ENCODE measurements at regions not wholly inside any gene's neighbourhood (a gene's known extent, or its start where the extent isn't known, plus 50 kb on each side); places are given as distances from the start of the nearest gene placed in this dataset.
"Not testable (repeated sequence)": the region's sequence is repeated elsewhere in the genome, so short reads cannot be mapped to it uniquely, and the experiment has no call there.

- FAIRE-seq (no peak), DNase-seq (ENCODE audit: extremely low spot score, insufficient read length, low read depth) (no peak)
These were observed 341.5 kb upstream of the NPVF start for GRCh38 chr7:25569765-25570164.

- no peak for DNase-seq (ENCODE audit: extremely low spot score, insufficient read length, low read depth)
- FAIRE-seq = no peak
These were observed 344.1 kb upstream of the NPVF start for GRCh38 chr7:25572423-25572822.

GRCh38 chr7:25574828-25575227 lies 346.5 kb upstream of the NPVF start:
- DNase-seq (ENCODE audit: extremely low spot score, insufficient read length, low read depth) (no peak), FAIRE-seq (no peak)

- no peak for FAIRE-seq
- no peak for DNase-seq (ENCODE audit: extremely low spot score, insufficient read length, low read depth)
These were observed 347.3 kb upstream of the NPVF start for GRCh38 chr7:25575634-25576033.

GRCh38 chr7:25578991-25579777 lies 350.9 kb upstream of the NPVF start:
- no peak for DNase-seq (ENCODE audit: extremely low spot score, insufficient read length, low read depth)
- no peak for FAIRE-seq

GRCh38 chr7:25579778-25580075 lies 351.4 kb upstream of the NPVF start:
- FAIRE-seq (no peak), DNase-seq (ENCODE audit: extremely low spot score, insufficient read length, low read depth) (no peak)

GRCh38 chr7:25580141-25580540 lies 351.9 kb upstream of the NPVF start:
- DNase-seq (ENCODE audit: extremely low spot score, insufficient read length, low read depth) (no peak), FAIRE-seq (no peak)

GRCh38 chr7:25583621-25584020 lies 355.3 kb upstream of the NPVF start:
- no peak for DNase-seq (ENCODE audit: extremely low spot score, insufficient read length, low read depth)
- no peak for FAIRE-seq

GRCh38 chr7:25584112-25584938 lies 356.0 kb upstream of the NPVF start:
- DNase-seq (ENCODE audit: extremely low spot score, insufficient read length, low read depth) = no peak
- FAIRE-seq = no peak

GRCh38 chr7:25586513-25586912 lies 358.2 kb upstream of the NPVF start:
- no peak for DNase-seq (ENCODE audit: extremely low spot score, insufficient read length, low read depth)

GRCh38 chr7:25594122-25594521 lies 365.8 kb upstream of the NPVF start:
- no peak for DNase-seq (ENCODE audit: extremely low spot score, insufficient read length, low read depth)
- FAIRE-seq = no peak

More at GRCh38 chr7:25586513-25586912, 358.2 kb upstream of the NPVF start:
- no peak for FAIRE-seq

GRCh38 chr7:25594728-25595127 lies 366.4 kb upstream of the NPVF start:
- FAIRE-seq (no peak), DNase-seq (ENCODE audit: extremely low spot score, insufficient read length, low read depth) (no peak)

GRCh38 chr7:25595996-25596395 lies 367.7 kb upstream of the NPVF start:
- FAIRE-seq (no peak), DNase-seq (ENCODE audit: extremely low spot score, insufficient read length, low read depth) (no peak)

GRCh38 chr7:25596443-25596842 lies 368.2 kb upstream of the NPVF start:
- DNase-seq (ENCODE audit: extremely low spot score, insufficient read length, low read depth) (no peak), FAIRE-seq (no peak)

- no peak for FAIRE-seq
- DNase-seq (ENCODE audit: extremely low spot score, insufficient read length, low read depth) = no peak
These were observed 369.7 kb upstream of the NPVF start for GRCh38 chr7:25597946-25598345.

GRCh38 chr7:25598765-25599164 lies 370.5 kb upstream of the NPVF start:
- FAIRE-seq (no peak), DNase-seq (ENCODE audit: extremely low spot score, insufficient read length, low read depth) (no peak)

- FAIRE-seq (no peak), DNase-seq (ENCODE audit: extremely low spot score, insufficient read length, low read depth) (no peak)
These were observed 372.1 kb upstream of the NPVF start for GRCh38 chr7:25600262-25600920.

GRCh38 chr7:25602730-25603426 lies 374.6 kb upstream of the NPVF start:
- not testable (repeated sequence) for DNase-seq (ENCODE audit: extremely low spot score, insufficient read length, low read depth); FAIRE-seq

- DNase-seq (ENCODE audit: extremely low spot score, insufficient read length, low read depth); FAIRE-seq: not testable (repeated sequence)
These were observed 375.1 kb upstream of the NPVF start for GRCh38 chr7:25603427-25603740.

- FAIRE-seq (no peak), DNase-seq (ENCODE audit: extremely low spot score, insufficient read length, low read depth) (no peak)
These were observed 382.9 kb upstream of the NPVF start for GRCh38 chr7:25611196-25611595.

- no peak for DNase-seq (ENCODE audit: extremely low spot score, insufficient read length, low read depth)
- FAIRE-seq = no peak
These were observed 385.6 kb upstream of the NPVF start for GRCh38 chr7:25613912-25614311.
